HG03025 (cell line): ENCODE measurements at regions not wholly inside any gene's neighbourhood (a gene's known extent, or its start where the extent isn't known, plus 50 kb on each side); places are given as distances from the start of the nearest gene placed in this dataset.
"Not testable (repeated sequence)": the region's sequence is repeated elsewhere in the genome, so short reads cannot be mapped to it uniquely, and the experiment has no call there.

Source experiments
- ATAC-seq: cut with Tn5 transposase; IDR thresholded peaks from one replicate; pipeline ENCODE4 v1.9.1; 2021; ENCODE audit warnings: mild to moderate bottlenecking, moderate library complexity; ENCODE audit not compliant: unreplicated experiment, low FRiP score

GRCh38 chr9:63813391-63814021, 1471.5 kb downstream of the FOXD4L5 start:
- not testable (repeated sequence) for ATAC-seq

GRCh38 chr9:63812822-63813221, 1472.2 kb downstream of the FOXD4L5 start:
- not testable (repeated sequence) for ATAC-seq

GRCh38 chr9:63804205-63804604, 1480.8 kb downstream of the FOXD4L5 start:
- not testable (repeated sequence) for ATAC-seq

DNA sequence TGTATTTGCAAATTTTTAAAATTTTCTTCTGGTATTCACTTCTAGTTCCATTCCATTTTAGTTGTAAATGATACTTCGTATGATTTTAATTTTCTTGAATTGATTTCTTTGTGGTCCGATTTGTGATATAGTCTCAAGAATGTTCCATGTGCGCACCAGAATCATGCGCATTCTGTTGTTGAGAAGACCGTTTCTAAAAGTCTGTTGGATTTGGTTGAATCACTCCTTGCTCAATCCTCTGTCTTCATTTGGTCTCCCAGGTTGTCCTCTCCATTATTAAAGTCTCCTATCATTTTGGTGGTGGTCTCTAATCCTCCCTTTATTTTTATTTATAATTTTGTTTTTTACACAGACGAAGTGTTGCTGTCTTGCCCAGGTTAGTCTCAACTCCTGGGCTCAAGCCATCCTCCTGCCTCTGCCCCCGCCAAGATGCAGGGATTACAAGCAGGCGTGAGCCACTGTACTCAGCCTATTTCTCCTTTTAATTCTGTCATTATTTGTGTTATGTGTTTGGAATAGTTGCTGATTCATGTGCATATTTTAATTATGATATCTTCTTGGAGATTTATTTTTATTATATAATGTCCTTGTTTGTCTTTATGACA, 1490.8 kb downstream of the FOXD4L5 start:
- ATAC-seq = not testable (repeated sequence)

- ATAC-seq = not testable (repeated sequence)
Observed at GRCh38 chr9:63787454-63787853, 1497.6 kb downstream of the FOXD4L5 start.

GRCh38 chr9:63785059-63785458, 1500.0 kb downstream of the FOXD4L5 start:
- ATAC-seq = not testable (repeated sequence)

DNA sequence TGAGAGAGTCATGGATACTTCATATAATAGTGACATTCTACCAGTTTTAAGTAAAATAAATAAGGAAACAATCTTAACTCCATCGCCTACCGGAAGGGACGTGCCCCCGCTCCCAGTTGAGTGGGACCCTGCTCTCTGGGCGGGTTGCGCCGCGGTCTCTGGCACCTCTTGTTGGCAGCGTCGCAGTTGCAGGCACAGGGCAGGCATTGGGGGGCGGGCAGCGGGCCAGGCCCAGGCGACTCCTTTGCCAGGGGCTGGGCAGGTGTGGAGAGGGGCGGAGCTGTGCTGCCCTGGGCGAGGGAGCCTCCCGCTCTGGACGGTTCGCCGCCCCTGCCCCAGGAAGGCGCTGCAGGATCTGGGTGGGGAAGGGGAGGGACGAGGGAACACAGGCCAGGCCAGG, 1500.6 kb downstream of the FOXD4L5 start:
- ATAC-seq = not testable (repeated sequence)

- not testable (repeated sequence) for ATAC-seq
Observed at GRCh38 chr9:63781817-63782439, 1503.1 kb downstream of the FOXD4L5 start.

GRCh38 chr9:63781390-63781789, 1503.6 kb downstream of the FOXD4L5 start:
- not testable (repeated sequence) for ATAC-seq

DNA sequence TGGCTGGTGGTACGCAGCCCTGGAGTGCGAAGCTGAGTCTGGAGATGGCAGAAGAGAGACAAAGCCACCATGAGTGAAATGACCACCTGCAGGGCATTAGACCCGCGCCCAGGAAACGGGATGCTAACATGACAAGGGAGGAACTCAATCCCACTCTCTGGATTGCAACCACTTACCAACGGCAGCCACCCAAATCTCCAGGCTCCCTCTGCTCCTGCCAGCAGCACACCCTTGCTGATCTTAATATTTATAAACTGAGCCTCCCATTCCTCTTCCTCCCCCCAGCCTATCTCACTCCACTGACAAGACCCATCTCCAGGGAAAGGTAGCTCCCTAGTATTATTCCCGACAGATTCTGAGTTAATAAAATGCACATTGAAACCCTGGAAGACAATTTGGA, 1508.8 kb downstream of the FOXD4L5 start:
- ATAC-seq = not testable (repeated sequence)

DNA sequence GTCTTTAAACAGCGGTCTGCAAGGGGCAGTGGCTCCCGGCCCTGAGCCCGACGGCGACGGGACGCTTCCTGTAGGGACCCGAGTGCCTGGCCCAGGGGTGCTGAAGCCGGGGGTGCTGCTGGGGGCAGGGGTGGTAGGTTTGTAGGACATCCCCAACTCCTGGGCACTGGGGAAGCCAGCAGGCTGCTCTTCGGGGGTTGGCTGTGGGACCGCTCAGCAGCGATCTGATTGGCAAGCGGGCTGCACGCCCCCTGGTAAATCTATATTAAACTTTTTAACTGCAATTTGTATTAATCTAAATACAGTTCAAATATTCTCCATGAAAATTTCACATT, 1510.0 kb downstream of the FOXD4L5 start:
- ATAC-seq = not testable (repeated sequence)

DNA sequence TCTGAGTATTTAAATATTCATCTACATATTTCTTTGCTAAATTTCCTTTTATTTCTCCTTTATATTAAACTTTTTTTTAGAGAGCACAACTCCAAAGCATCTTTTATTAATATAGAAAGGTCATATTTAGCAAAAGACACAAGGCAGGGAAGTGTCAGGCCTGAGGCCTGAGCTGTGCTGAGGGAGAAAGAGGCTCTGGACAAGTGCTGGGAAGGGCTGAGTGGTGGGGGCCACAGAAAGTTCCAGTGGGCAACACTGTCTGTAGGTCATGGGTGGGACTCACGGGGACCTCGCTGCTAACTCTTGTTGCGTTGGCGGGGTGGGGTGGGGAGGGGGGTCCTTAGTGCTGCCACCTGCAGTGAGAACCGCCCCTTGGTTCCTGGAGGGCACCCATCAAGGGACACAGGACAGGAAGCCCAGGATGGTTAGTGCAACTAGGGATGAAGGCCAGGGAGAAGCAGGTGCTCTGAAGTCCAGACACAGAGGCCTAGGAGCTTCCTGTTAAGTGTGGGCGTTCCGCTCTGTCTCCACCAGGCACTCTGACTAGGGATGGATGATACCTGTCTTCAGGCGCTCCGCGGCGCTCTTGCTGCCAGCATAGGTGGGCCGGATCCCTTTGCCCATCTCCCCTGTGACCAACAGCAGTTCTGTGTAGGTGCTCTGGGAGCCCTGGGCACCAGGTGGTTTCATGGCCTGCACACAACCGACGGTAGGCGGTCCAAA, 1510.5 kb downstream of the FOXD4L5 start:
- not testable (repeated sequence) for ATAC-seq

DNA sequence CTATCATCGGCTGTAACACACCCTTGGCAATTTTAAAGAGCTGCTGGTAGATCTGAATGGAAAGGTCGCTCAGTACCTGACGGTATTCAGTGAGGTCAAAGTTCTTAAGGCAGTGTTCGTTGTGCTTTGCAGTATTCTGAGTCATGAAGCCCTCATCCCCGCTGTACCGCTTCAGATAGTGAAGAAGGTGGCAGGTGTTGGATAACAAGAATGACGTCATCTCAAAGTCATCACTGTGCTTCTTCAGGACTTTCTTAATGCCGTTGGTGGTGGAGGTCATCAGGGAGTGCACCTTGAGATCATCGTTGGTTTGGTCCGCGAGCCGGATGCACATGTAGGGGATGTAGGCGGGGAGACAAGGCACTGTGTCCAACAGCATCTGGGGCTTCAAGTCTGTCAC, 1522.8 kb downstream of the FOXD4L5 start:
- ATAC-seq = not testable (repeated sequence)

- ATAC-seq = not testable (repeated sequence)
Observed at GRCh38 chr9:63729021-63729420, 1556.0 kb downstream of the FOXD4L5 start.

DNA sequence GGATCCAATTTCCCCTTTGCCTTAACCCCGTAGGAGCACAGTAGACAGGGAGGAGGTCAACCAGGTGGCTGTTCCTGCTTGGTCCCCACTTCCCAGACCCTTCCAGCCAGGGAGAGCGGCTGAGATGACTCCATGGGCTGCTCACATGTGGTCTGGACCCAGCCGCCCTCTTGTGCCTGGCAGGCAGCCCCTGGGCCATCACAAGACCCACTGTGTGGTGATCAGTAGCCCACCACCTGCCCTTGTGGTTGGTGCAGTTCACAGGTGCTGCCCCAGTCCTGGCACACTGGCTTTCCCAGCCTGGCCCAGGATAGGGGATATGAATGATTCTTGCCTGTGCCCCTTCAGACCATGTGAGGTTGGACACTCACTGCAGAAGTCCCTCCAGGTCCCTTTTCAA, 1556.7 kb downstream of the FOXD4L5 start:
- ATAC-seq = no peak

DNA sequence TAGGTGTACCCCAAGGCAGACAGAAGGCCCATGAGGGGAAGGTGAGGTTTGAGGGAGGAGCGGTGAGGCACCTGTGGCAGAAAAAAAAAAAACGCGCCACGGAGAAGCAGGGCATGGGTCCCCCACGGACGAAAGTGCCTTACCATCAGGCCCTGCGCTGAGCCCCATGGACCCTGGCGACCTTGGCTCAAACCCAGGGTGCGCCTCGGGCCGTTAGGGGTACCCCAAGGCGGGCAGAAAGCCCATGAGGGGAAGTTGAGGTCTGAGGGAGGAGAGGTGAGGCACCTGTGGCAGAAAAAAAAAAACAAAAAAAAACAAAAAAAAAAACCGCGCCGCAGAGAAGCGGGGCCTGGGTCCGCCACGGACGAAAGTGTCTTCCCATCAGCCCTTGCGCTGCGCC, 1576.7 kb downstream of the FOXD4L5 start:
- not testable (repeated sequence) for ATAC-seq

GRCh38 chr9:63704456-63704855, 1580.6 kb downstream of the FOXD4L5 start:
- not testable (repeated sequence) for ATAC-seq

DNA sequence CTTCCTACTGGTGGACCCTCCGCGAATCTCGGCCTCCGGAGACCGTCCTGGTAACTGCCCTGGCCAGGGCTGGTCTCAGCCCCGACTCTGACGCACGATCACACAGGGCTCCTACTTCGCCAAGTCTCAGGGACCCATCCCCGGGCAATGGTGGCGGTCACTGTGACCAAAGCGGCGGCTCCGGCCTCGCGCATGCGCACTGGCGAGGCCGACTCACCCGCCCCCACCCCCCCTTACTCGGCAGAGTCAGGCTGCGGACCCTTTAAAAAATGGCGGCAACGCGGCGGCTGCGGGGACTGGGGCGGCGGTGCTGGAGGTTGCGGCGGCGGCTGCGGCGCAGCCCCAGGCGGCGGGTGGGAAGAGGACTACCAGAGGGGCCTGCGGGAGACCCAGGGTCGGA, 1581.3 kb downstream of the FOXD4L5 start:
- ATAC-seq = not testable (repeated sequence)

- ATAC-seq = not testable (repeated sequence)
Observed at GRCh38 chr9:63703138-63703665, 1581.8 kb downstream of the FOXD4L5 start.
